DMS 273 (cell line): ENCODE measurements at regions not wholly inside any gene's neighbourhood (a gene's known extent, or its start where the extent isn't known, plus 50 kb on each side); places are given as distances from the start of the nearest gene placed in this dataset.

Experiments
- DNase-seq: peaks from one replicate; lab custom pipeline; 2025; ENCODE audit not compliant: unreplicated experiment; lab: John Stamatoyannopoulos, UW

DNA sequence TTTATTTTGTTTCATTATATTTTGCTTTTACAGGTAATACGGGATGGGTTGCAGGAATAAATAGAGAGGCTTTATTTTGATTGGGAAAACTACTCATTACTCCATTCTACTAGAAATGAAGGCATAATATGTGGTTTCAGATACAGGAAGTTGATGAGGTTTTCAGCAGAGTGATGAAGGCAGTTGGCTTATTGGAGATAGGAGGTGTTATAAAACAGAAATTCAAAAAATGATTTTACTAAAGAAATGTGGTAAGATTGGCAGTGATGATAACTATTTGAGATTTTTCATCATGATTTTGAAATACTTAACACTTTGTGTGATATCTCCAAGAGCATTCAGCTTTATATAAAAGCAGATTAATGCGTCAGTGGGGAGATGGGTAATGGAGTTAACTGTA lies 1445.7 kb upstream of the CADM2 start:
- DNase-seq: no peak

DNA sequence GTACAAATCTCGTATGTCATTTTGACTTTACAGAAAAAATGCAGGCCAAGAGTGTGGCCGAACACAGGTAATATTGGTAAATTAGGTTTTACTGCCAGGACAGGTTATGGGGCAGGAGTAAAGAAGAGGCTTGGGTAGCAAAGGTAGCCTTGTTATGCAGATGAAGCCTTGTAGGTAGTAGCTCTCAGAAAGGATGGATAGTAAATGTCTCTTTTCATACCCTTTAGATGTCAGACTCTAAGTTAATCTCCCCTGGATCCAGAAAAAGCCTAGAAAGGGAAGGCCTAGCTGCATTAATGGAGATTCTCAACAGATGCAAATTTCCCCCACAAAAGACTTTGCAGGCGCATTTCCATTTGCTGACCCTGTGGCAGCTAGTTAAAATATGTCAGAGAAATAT lies 1445.1 kb upstream of the CADM2 start:
- DNase-seq: no peak

DNA sequence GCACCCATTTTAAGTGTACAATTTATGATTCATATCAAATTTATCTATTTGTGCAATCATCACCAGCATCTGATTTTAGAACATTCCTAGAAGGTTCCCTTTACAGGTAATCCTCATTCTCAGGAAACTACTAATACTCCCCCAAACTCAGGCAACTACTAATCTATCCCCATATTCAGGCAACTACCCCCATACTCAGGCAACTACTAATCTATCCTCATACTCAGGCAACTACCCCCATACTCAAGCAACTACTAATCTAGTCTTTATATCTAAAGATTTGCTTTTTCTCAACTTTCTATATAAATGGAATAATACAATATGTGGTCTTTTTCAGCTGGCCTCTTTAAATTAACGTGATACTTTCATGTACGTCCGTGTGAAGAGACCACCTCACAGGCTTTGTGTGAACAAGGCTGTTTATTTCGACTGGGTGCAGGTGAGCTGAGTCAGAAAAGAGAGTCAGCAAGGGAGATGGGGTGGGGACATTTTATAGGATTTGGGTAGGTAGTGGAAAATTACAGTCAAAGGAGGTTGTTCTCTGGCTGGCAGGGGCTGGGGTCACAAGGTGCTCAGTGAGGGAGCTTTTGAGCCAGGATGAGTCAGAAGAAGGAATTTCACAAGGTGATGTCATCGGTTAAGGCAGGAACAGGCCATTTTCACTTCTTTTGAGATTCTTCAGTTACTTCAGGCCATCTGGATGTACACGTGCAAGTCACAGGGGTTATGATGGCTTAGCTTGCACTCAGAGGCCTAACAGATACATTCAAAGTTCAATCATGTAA lies 1444.5 kb upstream of the CADM2 start:
- no peak for DNase-seq

DNA sequence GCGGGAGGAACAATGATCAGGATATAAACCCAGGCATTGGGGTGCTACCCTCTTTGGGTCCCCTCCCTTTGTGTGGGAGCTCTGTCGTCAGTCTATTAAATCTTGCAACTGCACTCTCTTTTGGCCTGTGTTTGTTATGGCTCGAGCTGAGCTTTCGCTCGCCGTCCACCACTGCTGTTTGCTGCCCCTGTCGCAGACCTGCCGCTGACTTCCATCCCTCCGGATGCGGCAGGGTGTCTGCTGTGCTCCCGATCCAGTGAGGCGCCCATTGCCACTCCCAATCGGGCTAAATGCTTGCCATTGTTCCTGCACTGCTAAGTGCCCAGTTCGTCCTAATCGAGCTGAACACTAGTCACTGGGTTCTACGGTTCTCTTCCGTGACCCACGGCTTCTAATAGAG lies 1443.7 kb upstream of the CADM2 start:
- no peak for DNase-seq

DNA sequence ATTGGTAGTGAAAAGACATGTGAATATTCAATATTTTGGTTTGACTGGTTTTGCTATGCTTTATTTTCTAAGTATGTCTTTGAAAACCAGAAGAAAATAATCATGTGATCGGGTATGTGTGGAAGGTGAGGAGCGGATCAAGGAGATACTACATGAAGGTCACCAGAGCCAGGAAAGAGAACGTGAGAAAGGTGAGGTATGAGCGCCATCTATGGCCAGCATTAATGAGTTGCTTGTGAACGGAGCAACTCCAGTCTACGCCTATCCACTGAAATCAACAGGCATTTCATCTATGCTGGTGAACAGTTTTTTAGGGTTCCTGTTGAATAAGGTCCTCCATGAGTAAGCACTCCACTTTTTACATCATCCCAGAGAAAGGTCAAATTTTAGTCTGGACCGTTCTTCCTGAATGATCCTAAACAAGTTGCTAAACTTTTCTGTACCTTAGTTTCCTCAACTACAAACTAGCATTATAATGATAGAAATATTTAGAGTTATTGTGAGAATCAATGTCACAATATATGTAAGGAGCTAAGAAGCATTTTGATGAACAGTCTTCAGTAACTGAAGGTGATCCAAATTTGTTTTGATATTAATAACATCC lies 1435.2 kb upstream of the CADM2 start:
- peak; percentile 75 for DNase-seq

DNA sequence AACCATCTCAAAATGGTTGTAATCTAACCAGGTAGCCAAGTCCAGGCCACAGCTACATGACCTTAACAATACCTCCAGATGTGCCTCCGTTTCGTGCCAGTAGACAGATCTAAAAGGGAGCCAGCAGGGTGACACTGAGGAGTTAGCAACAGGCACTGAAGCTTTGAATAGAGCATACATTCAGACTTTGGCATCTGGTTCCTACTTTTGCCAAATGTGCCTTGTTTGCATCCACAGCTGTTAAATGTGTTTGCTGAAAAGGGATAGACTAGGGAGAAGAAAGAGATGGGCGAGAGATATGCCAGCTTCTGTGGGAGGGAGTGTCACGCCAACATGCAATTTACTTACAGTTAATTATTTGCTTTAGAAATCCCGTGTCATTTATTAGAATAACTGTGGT lies 1433.9 kb upstream of the CADM2 start:
- DNase-seq: peak; percentile 84

DNA sequence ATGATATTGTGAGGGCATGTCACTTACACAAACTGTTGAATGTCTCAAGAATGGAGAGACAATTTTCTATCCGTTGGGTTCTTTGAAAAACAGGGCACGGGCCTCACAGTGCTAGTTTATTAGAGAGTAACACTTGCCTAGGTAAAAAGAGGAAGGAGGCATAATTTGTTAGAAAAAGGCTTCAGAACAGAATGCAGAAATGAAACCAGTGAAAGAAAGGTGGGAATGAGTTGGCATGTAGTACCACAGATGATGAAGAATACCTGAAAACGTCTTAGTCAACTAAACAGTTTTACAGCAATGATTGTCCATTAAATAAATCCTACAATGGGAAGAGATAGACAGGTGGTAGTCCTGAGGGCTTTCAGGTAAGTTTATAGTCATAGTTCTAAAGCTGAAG lies 1399.7 kb upstream of the CADM2 start:
- DNase-seq: no peak

DNA sequence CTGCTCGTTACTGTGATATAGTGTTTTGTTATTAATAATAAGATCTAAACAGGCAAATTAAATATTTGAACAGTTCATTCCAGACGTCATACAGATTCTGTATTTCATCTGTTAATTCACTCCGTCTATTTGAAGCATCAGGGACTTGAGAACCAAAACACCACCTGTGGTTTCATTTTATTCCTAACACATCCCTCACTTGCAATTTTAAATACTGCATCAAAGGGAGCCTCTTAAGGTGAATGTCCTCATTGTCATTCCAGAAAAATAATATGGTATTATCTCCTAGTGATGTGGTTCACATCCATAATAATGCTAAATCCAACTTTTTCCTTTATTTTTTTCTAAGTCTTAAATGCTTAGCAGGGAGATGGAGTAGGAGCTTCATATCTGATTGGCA lies 1390.9 kb upstream of the CADM2 start:
- peak; percentile 21 for DNase-seq

DNA sequence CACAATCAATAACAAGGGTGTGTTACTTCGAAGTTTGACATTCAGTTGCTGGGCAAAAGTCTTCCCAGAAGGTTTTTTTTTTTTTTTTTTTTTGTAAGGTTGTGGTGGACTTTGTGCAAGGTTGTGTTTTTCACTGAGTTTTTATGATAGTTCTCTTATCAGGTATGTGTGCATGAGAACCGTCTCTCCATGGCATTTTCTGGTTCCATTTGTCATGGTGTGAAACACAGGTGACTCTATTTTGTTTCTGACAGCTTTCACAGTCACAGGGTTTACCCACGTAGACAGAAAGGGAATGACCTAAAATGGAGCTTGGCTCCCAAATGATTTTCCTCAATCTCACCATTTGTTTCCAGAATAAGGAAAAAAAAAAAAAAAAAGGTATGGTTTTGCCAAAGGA lies 1377.2 kb upstream of the CADM2 start:
- DNase-seq: no peak

DNA sequence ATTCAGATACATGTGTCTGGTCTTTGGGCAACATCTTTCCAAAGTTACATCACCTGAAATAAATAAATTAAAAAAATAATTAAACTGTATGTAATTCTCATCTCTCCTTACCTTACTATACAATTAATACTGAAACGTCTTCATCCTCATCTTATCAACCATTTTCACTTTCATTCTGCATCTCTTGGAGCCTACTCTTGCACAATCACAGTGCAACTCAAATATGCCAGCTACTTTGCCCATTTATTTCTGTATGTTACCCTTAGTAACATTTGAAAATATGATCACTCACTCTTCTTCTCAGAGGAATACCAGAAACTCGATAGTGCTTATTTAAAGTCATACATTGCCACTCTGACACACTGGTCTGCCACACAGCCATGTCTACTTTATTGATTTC lies 1357.1 kb upstream of the CADM2 start:
- no peak for DNase-seq

DNA sequence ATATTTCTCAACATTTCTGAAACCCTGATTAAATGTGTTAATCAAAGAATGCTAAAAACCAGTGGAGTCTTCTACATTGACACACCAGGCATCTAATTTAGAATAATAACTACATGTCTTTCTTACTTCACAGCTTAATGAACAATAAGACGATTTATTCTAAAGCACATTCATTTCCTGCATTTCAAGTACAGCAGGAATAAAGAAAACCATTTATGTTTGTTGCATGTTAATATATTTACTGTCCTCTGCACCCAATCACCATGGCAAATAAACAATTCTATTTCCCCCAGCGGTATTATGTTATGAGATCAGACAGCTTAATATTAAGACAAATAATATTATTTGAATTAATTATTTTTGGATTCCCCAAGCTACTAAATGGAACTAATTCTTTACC lies 1336.3 kb upstream of the CADM2 start:
- DNase-seq: no peak

DNA sequence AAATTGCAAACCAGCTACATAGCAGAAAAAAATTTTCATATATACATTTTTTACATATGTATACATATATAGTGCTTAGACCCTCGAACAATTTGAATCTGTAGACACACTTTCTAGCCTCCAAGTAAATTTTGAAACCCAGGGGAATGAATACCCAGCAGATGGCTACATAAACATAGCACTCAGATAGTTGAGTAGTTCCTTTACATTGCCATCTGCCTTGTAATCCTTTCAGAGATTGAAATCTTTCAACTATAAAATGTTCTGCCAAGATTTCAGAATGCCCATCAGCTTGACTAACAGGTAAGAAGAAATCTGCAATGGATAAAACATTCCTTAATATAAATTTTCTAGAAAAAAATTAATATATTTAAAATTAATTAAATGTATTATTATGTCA lies 1333.5 kb upstream of the CADM2 start:
- peak; percentile 85 for DNase-seq

DNA sequence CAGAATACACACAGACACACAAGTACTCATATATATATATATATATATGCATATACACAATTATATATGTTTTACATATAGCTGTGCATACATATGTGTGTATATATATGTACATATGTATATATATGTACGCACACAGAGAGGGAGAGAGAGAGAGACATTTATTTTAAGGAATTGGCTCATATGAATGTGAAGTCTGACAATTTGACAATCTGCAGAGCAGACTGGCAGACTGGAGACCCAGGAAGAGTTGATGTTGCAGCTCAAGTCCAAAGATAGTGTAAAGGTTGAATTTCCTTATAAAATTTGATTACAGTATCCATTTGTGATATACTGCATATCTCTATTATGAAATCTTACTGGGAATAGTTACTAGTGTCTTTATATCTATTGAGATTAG lies 1330.3 kb upstream of the CADM2 start:
- DNase-seq: no peak

DNA sequence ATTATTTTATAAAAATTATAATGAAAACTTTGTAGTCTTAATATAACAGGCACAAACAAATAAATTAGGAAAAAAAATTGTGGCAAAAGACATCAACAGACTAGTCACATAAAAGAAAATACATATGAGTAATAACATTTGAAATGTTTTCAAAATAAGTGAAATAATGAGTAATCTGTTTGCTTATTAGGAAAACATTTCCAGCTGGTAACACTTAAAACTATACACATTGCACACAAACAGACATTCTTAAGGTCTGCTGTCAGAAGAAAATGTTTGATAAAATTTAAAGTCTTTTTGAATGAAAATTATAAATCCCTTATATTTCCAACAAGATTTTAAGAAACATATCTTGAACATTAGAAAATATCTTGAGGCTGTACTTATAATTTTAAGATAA lies 1326.3 kb upstream of the CADM2 start:
- DNase-seq: no peak

DNA sequence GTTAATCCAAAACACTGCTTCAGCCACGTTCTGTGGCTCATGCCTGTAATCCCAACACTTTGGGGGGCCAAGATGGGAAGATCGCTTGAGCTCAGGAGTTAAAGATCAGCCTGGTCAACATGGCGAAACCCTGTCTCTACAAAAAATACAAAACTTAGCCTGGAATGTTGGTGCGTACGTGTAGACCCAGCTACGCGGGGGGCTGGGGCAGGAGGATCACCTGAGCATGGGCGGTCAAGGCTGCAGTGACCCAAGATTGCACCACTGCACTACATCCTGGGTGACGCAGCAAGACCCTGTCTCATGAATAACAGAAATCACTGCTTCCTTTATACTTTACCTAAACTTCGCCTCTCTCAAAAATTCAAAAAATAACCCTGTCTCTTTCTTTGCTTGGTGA lies 1325.0 kb upstream of the CADM2 start:
- no peak for DNase-seq

DNA sequence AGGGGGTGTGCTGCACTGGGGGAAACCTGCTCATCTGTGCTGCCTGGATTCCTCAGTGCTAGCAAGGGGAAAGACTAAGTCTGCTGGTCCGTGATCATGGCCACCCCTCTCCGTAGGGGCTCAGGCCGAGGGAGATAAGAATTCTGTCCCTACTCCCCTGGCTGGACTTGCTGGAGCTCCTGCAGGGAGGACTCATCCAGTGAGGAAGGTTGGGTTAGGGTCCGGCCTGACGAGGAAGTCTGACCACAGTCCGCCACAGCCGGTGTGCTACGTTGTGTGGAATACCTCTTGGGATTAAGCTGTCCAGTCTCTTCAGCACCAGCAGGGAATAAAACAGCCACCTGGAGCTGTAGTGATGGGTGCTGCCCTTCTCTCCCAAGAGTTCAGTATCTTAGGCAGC lies 1309.1 kb upstream of the CADM2 start:
- no peak for DNase-seq

DNA sequence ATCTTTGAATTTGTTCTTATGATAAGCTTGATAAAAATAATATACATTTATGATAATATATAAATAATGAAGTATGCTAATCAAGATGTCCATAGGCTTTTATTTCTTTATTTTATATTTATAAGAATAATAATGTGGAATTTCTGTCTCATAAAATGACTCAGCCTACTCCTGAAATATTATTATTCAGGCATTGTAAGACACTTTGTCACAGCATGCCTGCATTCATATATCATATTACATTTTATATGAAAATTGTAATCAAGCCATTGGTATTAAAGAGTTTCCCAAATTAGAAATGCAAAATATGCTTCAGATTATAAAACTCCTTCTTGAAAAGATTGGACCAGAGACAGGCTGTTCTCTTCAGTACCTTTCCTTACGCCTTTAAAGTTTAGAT lies 1303.7 kb upstream of the CADM2 start:
- DNase-seq: no peak

DNA sequence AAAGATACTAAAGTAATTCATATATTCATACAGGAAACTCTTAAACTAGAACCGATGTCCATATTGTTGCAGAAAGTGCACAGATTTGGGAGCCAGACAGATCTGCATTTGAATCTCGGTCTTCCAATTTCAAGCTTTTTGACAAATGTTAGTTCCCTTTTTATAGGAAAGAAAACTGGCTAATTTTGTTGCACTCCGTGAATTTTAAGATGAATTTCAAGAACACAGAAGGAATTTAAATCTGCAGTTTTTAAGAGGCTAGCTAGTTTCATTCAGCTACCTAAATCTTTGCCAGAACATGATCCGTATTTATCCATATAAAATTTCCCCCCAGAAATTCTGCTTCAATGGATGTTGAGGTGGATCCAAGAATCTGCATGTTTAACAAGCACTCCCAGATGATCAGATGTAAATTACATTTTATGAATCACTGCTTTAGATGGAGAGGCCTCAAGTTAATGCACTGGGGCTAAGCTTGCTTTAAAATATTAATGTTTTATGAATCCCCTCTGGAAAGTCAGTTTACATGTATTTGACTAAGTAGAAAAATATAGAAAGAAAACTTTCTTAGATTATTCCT lies 1296.3 kb upstream of the CADM2 start:
- no peak for DNase-seq

DNA sequence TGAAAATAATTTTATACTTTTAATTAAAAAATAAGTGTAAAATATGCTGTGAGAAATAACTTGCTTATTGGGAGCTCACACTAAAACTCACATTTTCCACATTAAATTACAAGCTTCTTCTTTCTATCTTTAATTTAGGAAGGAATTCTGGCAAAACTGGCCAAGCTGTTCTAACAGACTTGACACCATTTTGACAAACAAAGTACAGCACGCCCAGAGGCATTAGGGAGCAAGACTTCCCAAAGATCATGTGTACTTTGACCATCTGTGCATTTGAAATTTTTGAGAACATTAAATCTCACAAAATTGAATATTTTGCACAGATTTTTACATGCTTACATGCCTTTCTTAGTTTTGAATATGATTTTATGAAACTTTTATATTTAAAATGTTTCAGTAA lies 1288.4 kb upstream of the CADM2 start:
- DNase-seq: peak; percentile 2

DNA sequence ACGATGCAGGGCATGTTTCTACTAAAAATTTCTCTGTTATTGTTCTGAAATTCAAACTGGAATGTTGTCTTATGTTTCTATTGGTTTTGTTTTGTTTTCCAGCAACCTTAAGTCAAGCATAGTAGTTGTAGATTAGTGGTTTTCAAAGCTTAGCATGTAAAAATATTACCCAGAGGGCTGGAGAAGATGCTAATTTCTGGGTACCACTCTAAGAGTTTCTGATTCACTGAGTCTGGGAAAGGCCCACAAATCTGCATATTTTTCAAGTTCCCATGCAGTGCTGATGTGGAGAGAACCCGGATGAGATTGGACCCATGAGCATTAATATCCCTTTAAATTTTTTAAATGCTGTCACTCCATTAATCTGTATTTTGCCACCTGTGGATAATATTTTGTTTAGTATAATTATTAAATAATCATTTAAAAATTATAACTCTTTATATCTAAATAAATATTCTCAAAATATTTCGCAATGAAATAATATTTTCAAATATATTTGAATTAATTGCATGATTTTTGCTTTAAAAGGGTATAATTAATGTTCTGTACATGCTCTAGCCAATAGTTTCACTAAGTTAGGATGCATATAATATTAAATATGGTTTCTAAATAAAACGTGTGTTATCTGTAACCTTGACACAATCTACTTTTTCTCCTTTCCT lies 1274.7 kb upstream of the CADM2 start:
- DNase-seq: no peak

DNA sequence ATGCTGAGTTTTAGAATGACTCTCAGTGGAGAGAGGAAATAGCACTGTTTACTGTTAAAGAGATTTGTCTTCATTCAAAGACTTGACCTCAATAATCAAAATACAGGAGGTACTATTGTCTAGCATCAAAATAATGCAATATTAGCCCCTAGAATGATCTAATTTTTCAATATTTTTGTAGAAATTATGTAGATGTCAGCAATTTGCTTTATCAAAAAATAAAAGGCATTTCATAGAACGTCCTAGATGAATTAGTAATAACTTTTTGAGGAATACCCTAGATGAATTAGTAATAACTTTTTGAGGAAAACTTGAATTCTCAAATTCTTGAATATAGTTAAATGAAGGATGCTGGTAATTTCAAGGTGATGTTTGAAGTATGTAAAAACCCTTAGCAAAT lies 1252.1 kb upstream of the CADM2 start:
- no peak for DNase-seq

DNA sequence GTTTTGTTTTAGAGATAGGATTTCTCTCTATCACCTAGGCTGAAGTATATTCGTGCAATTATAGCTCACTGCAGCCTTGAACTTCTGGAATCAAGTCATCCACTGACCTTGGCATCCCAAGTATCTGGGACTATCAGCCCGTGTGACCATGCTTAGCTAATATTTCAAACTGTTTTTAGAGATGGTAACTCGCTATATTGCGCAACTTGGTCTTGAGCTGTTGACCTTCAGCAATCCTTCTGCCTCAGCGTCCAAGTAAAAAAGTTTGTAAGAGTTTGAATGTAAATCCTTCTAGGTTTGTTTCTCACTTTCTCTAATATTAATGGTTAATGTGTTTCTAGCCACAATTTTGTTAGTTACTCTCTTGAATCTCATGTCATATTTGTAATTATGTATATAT lies 1243.5 kb upstream of the CADM2 start:
- no peak for DNase-seq
